HepG2 (cell line): ENCODE measurements at regions not wholly inside any gene's neighbourhood (a gene's known extent, or its start where the extent isn't known, plus 50 kb on each side); places are given as distances from the start of the nearest gene placed in this dataset.

Experiments used
- IRF2 ChIP-seq: IDR thresholded peaks from 2 replicates; pipeline ENCODE4 v1.6.1; 2018; ENCODE audit warnings: missing genetic modification reagents, missing compliant biosample characterization
- MED13 ChIP-seq: sonication (generic); formaldehyde crosslinking; IDR thresholded peaks from 2 replicates; pipeline ENCODE4 v1.5.0; 2020; ENCODE audit warnings: missing genetic modification reagents
- TF ChIP-seq, protein P1 (sequence below): sonication (generic); formaldehyde crosslinking; IDR thresholded peaks from 2 replicates; pipeline ENCODE4 v1.5.0; 2020; ENCODE audit warnings: mild to moderate bottlenecking, missing genetic modification reagents, moderate library complexity
- TF ChIP-seq, protein P2 (sequence below): sonication (generic); formaldehyde crosslinking; IDR thresholded peaks from 2 replicates; pipeline ENCODE4 v1.4.0; 2020; ENCODE audit warnings: mild to moderate bottlenecking, missing genetic modification reagents

DNA sequence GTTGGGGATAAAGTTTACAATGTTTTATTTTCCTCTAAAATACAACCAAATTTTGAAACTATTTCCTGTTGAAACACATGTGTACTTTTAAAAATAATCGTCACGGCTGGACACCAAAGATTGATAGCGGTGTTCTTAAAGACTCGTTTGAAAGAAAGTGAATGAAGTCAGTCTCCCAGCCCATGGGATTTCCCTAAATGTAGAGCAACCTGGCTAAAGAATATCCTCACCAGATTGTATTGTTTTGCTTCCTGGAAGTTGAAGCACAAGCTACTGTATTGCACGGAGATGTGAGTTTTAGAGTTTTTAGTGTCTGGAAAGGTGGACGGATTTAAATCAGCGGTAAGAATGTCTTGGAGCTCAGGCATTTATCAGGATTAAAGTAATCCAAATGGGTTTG is 189.5 kb downstream of the THBS2 start:
- no peak for TF ChIP-seq MED13 (CRISPR knock-in tag)
- TF ChIP-seq IRF2 (CRISPR knock-in tag), result no peak
- TF ChIP-seq, protein P1, sequence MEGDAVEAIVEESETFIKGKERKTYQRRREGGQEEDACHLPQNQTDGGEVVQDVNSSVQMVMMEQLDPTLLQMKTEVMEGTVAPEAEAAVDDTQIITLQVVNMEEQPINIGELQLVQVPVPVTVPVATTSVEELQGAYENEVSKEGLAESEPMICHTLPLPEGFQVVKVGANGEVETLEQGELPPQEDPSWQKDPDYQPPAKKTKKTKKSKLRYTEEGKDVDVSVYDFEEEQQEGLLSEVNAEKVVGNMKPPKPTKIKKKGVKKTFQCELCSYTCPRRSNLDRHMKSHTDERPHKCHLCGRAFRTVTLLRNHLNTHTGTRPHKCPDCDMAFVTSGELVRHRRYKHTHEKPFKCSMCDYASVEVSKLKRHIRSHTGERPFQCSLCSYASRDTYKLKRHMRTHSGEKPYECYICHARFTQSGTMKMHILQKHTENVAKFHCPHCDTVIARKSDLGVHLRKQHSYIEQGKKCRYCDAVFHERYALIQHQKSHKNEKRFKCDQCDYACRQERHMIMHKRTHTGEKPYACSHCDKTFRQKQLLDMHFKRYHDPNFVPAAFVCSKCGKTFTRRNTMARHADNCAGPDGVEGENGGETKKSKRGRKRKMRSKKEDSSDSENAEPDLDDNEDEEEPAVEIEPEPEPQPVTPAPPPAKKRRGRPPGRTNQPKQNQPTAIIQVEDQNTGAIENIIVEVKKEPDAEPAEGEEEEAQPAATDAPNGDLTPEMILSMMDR (CRISPR knock-in tag), result no peak
- TF ChIP-seq, protein P2, sequence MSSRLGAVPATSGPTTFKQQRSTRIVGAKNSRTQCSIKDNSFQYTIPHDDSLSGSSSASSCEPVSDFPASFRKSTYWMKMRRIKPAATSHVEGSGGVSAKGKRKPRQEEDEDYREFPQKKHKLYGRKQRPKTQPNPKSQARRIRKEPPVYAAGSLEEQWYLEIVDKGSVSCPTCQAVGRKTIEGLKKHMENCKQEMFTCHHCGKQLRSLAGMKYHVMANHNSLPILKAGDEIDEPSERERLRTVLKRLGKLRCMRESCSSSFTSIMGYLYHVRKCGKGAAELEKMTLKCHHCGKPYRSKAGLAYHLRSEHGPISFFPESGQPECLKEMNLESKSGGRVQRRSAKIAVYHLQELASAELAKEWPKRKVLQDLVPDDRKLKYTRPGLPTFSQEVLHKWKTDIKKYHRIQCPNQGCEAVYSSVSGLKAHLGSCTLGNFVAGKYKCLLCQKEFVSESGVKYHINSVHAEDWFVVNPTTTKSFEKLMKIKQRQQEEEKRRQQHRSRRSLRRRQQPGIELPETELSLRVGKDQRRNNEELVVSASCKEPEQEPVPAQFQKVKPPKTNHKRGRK, result no peak
